Natural killer cell (primary cell): ENCODE measurements at regions not wholly inside any gene's neighbourhood (a gene's known extent, or its start where the extent isn't known, plus 50 kb on each side); places are given as distances from the start of the nearest gene placed in this dataset.

Source experiments
- ATAC-seq, 3 donors: fragments of 150-1000 bp in 2 of 3; fragments of 200-7000 bp in 1 of 3; cut with Tn5 transposase; 1 replicate in 1 of 3; 2 replicates in 2 of 3; pipeline ENCODE4 v1.10.0; 2021; ENCODE audit warnings: mild to moderate bottlenecking in 2 of 3, moderate library complexity in 2 of 3
- DNase-seq, 2 donors: peaks; one replicate each; pipeline versions ENCODE4 v3.0.0 to v3.0.0-alpha.2; 2013 to 2021; ENCODE audit warnings: mixed read lengths in 1 of 2
- H3K27ac ChIP-seq: one replicate; pipeline ENCODE4 v1.5.1; 2013; ENCODE audit warnings: mild to moderate bottlenecking, low read length
- H3K27me3 ChIP-seq: one replicate; pipeline ENCODE4 v1.6.1; 2013; ENCODE audit warnings: low read length; ENCODE audit not compliant: control insufficient read depth, insufficient read depth
- H3K36me3 ChIP-seq: one replicate; pipeline ENCODE4 v1.6.1; 2013; ENCODE audit warnings: low read length; ENCODE audit not compliant: control insufficient read depth, insufficient read depth
- H3K4me1 ChIP-seq: one replicate; pipeline ENCODE4 v1.6.1; 2013; ENCODE audit warnings: low read length; ENCODE audit not compliant: control insufficient read depth, insufficient read depth
- H3K4me3 ChIP-seq: one replicate; pipeline ENCODE4 v1.5.1; 2013; ENCODE audit warnings: low read length
- H3K9me3 ChIP-seq: one replicate; pipeline ENCODE4 v1.6.1; 2013; ENCODE audit warnings: low read length; ENCODE audit not compliant: control insufficient read depth, insufficient read depth
- H3K27ac Mint-ChIP-seq, 2 donors: one replicate each; pipeline ENCODE4 v1.8.0; 2022; ENCODE audit warnings: mild to moderate bottlenecking in 2 of 2, mixed read lengths in 2 of 2, moderate library complexity in 1 of 2
- H3K27me3 Mint-ChIP-seq, 2 donors: one replicate each; pipeline ENCODE4 v1.8.0; 2022; ENCODE audit warnings: low read depth in 2 of 2, mixed read lengths in 2 of 2
- H3K36me3 Mint-ChIP-seq: one replicate; pipeline ENCODE4 v1.8.0; 2022; ENCODE audit warnings: mixed read lengths
- H3K4me1 Mint-ChIP-seq, 2 donors: one replicate each; pipeline ENCODE4 v1.8.0; 2022; ENCODE audit warnings: mixed read lengths in 2 of 2
- H3K4me3 Mint-ChIP-seq: one replicate; pipeline ENCODE4 v1.8.0; 2022; ENCODE audit warnings: mild to moderate bottlenecking, moderate library complexity, mixed read lengths
- H3K9me3 Mint-ChIP-seq, 2 donors: one replicate each; pipeline ENCODE4 v1.8.0; 2022; ENCODE audit warnings: mixed read lengths in 2 of 2
- WGBS: methylation state at CpG from one replicate; pipeline ENCODE4 v1.1.7; 2013; ENCODE audit warnings: missing lambda C conversion rate; ENCODE audit not compliant: insufficient coverage; 5-methylcytosine and 5-hydroxymethylcytosine counted together
- intact Hi-C: fragments of 100-400 bp; cut with micrococcal nuclease; formaldehyde crosslinking; loops from one replicate; pipeline ENCODE4 v1.14.2; 2022
- TF ChIP-seq, protein P1 (sequence below): fragments of 200-600 bp; IDR thresholded peaks from one replicate; pipeline ENCODE4 v1.8.0; 2022; ENCODE audit warnings: antibody characterized with exemption

DNA sequence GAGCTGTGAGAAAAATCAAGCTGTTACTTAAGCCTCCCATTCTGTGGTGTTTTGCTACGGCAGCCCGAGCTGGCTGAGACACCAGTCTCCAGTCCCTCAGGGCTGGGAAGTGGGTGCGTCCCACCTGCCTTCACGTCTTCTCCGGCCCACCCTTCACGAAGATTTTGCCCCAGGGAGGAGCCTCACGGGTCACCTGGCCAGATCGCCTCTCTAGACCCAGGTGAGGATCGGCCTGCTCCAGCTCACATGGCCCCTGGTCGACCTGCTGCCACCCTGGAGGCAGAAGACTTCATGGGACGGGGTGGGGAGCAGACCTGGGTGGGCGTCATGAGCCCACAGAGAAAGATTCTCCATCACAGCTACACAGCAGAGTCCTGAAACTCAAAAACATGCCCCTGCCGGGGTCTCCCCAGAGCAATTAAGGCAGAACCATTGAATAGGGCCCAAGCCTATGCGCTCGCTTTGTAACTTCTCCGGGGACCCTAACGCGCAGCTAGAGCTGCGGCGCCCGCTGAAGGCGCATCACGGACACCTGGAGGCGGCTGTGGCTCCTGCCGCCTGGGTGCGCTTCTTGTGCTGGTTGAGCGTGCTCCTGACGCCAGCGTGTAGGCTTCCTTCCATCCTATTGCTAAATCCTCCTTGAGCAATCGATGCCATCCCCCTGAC is 92.6 kb upstream of the ALDH1A3 start:
- H3K9me3 Mint-ChIP-seq: no peaks in the 10 kb centered on the region
- 85% methylated on average over 30 of the region's 30 CpGs for WGBS

DNA sequence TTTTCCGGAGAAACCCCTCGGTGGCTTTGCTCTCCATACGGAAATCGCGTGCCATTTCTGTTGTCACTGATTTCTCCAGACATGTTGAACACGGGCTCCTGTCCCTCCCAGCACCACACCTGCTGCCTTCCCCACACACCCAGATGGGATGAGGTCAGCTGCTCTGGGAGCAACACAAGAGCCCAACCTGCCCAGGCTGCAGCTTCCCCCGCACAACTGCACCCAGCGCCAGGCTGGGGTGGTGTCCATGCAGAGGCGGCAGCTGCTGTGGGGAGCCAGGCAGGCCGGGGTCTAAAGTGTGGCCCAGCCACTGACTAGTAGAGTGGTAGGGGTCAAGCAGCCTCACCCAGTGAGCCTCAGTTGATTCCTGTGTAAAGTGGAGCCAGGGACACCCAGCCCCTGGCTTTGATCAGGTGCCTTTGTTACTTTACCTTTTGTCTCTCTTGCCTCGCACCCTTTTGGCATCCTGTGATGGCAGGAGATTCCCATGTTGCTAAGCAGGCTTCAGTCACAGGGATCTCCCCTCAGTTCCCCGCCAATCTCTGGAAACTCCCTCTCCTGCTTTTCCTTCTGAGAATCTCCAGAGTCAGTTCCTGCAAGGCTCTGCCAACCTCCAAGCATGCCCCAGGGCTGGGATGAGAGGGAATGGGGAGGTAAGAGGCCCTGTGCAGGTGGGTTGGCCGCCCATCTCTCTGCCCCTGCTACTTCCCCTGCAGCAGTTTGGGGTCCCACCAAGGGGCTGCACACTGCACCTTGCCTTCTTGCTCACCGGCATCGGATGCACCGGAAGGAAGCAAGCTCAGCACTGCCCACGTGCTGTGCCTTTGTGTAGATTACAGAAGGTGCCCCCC is 91.8 kb upstream of the ALDH1A3 start:
- no peaks in the 10 kb centered on the region for H3K4me1 Mint-ChIP-seq
- DNase-seq (no peak), ATAC-seq (no peak)
- H3K36me3 Mint-ChIP-seq: no peaks in the 10 kb centered on the region
- Histone ChIP-seq H3K36me3 (no peaks in the 10 kb centered on the region), H3K9me3 (no peaks in the 10 kb centered on the region), H3K27me3 (no peaks in the 10 kb centered on the region), H3K27ac (no peak overlapping the region), H3K4me3 (no peak overlapping the region), H3K4me1 (no peaks in the 10 kb centered on the region)
- peaks cover 0 to 9% of the 10 kb centered on the region in 2 donors for H3K27me3 Mint-ChIP-seq
- TF ChIP-seq, protein P1, sequence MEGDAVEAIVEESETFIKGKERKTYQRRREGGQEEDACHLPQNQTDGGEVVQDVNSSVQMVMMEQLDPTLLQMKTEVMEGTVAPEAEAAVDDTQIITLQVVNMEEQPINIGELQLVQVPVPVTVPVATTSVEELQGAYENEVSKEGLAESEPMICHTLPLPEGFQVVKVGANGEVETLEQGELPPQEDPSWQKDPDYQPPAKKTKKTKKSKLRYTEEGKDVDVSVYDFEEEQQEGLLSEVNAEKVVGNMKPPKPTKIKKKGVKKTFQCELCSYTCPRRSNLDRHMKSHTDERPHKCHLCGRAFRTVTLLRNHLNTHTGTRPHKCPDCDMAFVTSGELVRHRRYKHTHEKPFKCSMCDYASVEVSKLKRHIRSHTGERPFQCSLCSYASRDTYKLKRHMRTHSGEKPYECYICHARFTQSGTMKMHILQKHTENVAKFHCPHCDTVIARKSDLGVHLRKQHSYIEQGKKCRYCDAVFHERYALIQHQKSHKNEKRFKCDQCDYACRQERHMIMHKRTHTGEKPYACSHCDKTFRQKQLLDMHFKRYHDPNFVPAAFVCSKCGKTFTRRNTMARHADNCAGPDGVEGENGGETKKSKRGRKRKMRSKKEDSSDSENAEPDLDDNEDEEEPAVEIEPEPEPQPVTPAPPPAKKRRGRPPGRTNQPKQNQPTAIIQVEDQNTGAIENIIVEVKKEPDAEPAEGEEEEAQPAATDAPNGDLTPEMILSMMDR: no peak
- H3K9me3 Mint-ChIP-seq: no peaks in the 10 kb centered on the region
- H3K4me3 Mint-ChIP-seq: no peak overlapping the region
- H3K27ac Mint-ChIP-seq: no peak overlapping the region
- WGBS: 80% methylated on average over 17 of the region's 17 CpGs
- intact Hi-C loops: no loop called here

More for the DNA sequence above, 92.6 kb upstream of the ALDH1A3 start:
- H3K36me3 ChIP-seq: no peaks in the 10 kb centered on the region
- H3K4me3 Mint-ChIP-seq: no peak overlapping the region
- ATAC-seq (no peak), DNase-seq (no peak)
- no peaks in the 10 kb centered on the region for H3K27me3 ChIP-seq
- H3K9me3 ChIP-seq: no peaks in the 10 kb centered on the region
- no peak overlapping the region for H3K27ac Mint-ChIP-seq
- no peak overlapping the region for H3K4me3 ChIP-seq
- H3K27me3 Mint-ChIP-seq: peaks cover 0 to 6% of the 10 kb centered on the region in 2 donors
- H3K27ac ChIP-seq: no peak overlapping the region
- H3K4me1 Mint-ChIP-seq: no peaks in the 10 kb centered on the region
- intact Hi-C loops: no loop called here
- no peaks in the 10 kb centered on the region for H3K36me3 Mint-ChIP-seq
- TF ChIP-seq, protein P1: no peak
- no peaks in the 10 kb centered on the region for H3K4me1 ChIP-seq

DNA sequence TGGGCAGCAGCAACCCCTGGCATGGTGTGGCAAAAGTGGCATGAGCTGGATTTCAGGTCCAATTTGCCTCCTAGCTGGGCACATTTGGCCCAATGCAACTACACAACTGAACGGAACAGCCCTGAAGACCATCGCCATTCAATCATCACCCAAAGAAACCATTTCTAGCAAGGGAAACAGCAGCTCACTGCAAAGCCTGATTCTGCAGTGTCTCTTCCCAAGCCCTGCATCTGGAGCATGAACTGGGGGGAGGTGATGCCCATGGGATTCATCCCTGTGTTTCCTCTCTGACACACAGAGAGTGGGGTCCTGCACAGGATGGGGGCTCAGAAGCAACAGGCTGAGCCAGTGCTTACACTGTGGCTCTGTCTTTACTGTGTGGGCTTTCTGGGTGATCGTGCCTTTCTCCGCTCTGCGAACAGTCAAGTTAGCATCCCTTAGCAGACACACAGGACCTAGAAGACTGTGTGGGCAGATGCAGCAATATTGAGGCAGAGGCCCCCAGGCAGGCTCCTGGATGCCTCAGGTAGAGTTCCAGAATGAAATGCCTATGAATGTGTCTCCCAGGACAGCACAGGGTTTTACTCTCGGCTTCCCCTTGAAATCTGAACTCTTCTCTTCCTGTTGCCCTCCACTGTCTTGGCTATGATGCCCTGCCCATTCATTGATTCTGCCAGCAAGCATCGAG is 91.1 kb upstream of the ALDH1A3 start:
- Mint-ChIP-seq H3K27me3 (peaks cover 0 to 9% of the 10 kb centered on the region in 2 donors), H3K27ac (no peak overlapping the region), H3K36me3 (no peaks in the 10 kb centered on the region), H3K9me3 (no peaks in the 10 kb centered on the region), H3K4me3 (no peak overlapping the region), H3K4me1 (no peaks in the 10 kb centered on the region)
- Histone ChIP-seq H3K27me3 (no peaks in the 10 kb centered on the region), H3K4me1 (no peaks in the 10 kb centered on the region), H3K27ac (no peak overlapping the region), H3K4me3 (no peak overlapping the region), H3K9me3 (no peaks in the 10 kb centered on the region), H3K36me3 (no peaks in the 10 kb centered on the region)
- 86% methylated on average over 7 of the region's 7 CpGs for WGBS
- DNase-seq (no peak), ATAC-seq (no peak)
- TF ChIP-seq, protein P1: no peak
- intact Hi-C loops: no loop called here
